Stomach (tissue), 8 donors: ENCODE measurements at regions not wholly inside any gene's neighbourhood (a gene's known extent, or its start where the extent isn't known, plus 50 kb on each side); places are given as distances from the start of the nearest gene placed in this dataset.

Experiments
- DNase-seq, 2 donors: peaks; one replicate each; pipeline versions ENCODE4 v3.0.0 to v3.0.0-alpha.2; 2013 to 2019
- H3K27ac ChIP-seq, 5 donors: fragments of 200-600 bp in 4 of 5; sonication (generic) in 4 of 5; one replicate each; pipeline ENCODE4 v1.5.1; 2013 to 2019; ENCODE audit warnings: mild to moderate bottlenecking in 1 of 5, moderate library complexity in 1 of 5
- H3K27me3 ChIP-seq, 3 donors: fragments of 200-600 bp; sonication (generic); one replicate each; pipeline ENCODE4 v1.5.1; 2017 to 2019; ENCODE audit warnings: mixed run types in 1 of 3
- H3K36me3 ChIP-seq, 4 donors: fragments of 200-600 bp; sonication (generic); 1 replicate in 3 of 4; 2 replicates in 1 of 4; pipeline ENCODE4 v1.5.1; 2016 to 2019
- H3K4me1 ChIP-seq, 4 donors: fragments of 200-600 bp; sonication (generic); one replicate each; pipeline ENCODE4 v1.5.1; 2016 to 2019
- H3K4me3 ChIP-seq, 4 donors: fragments of 200-600 bp; sonication (generic) in 3 of 4; one replicate each; pipeline ENCODE4 v1.5.1; 2016 to 2019; ENCODE audit warnings: mild to moderate bottlenecking in 1 of 4
- H3K9me3 ChIP-seq, 4 donors: fragments of 200-600 bp; sonication (generic); one replicate each; pipeline ENCODE4 v1.5.1; 2016 to 2019
- EP300 ChIP-seq: sonication (generic); formaldehyde crosslinking; IDR thresholded peaks from one replicate; pipeline ENCODE4 v1.6.1; 2017; ENCODE audit warnings: antibody characterized with exemption
- POLR2A ChIP-seq, 4 donors: fragments of 450-650 bp; IDR thresholded peaks; one replicate each; pipeline ENCODE4 v1.6.1; 2016; ENCODE audit warnings: antibody characterized with exemption in 4 of 4, control low read depth in 2 of 4, mild to moderate bottlenecking in 1 of 4, moderate library complexity in 1 of 4
- POLR2AphosphoS5 ChIP-seq, 3 donors: sonication (generic); formaldehyde crosslinking; IDR thresholded peaks; one replicate each; pipeline ENCODE4 v1.6.1; 2016; ENCODE audit warnings: antibody characterized with exemption in 3 of 3
- WGBS, 5 donors: extraction: QIAGEN DNeasy Blood & Tissue Kit in 3 of 5; methylation state at CpG; one replicate each; pipeline versions ENCODE4 v1.1.5 to v1.1.7; 2013 to 2018; 5-methylcytosine and 5-hydroxymethylcytosine counted together
- intact Hi-C: fragments of 100-400 bp; cut with DNase I; formaldehyde crosslinking; loops from one replicate; pipeline ENCODE4 v1.15.1; 2023; ENCODE audit warnings: low total_unique reads
- TF ChIP-seq, protein P1 (sequence below), 7 experiments: fragments of 450-650 bp in 4 of 7; fragments of 200-600 bp in 3 of 7; sonication (generic) in 3 of 7; IDR thresholded peaks; one replicate each; pipeline ENCODE4 v1.5.1; 2016 to 2019; ENCODE audit warnings: antibody characterized with exemption in 7 of 7, control low read depth in 2 of 7, mild to moderate bottlenecking in 1 of 7
- donor health status: healthy with polysubstance abuse.
- donor health status: Bipolar disorder and iron deficiency.
- donor health status: healthy.

DNA sequence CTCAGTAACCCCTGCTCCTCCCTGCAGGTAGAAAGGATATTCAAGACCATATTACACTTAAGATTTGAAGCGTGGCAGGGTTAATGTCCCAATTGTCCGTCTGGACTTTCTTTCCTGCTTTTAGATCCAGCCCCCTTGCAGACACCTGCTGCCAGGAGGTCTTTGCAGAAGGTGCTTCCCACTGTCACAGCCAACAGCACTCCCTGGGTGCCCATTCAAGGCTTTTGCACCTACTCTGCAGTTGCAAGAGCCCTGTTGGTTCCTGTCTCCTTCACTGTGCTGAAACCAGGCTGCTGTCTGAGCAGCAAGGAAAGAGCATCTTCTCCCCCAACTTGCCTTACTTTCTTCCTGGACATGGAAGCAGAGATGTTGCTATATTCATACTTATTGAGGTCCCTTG, 1043.0 kb upstream of the POU3F3 start:
- WGBS, 5 donors = 33 to 60% (median 57%) methylated on average over 2 of the region's 2 CpGs

DNA sequence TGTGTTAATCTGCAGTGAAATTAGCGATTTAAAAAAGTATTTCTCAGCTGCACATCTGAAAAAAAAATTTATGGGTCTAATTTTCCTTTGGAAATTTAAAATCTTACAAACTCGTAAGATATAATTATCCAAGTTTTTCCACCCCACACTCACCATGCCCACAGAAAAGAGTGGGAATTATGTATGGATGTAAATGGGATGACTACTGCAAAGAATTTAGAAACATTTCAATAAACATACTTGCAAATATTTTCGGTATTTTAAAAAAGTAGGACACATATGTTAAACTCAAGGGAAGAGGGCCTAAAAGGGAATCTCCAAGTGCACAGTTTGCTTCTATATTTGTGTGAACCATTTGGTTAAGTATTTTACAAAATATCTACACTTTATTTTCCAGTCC, 1039.9 kb upstream of the POU3F3 start:
- H3K9me3 ChIP-seq = peaks cover 0 to 5% (median 0%) of the 10 kb centered on the region in 4 donors
- no peaks in the 10 kb centered on the region for H3K36me3 ChIP-seq
- no peak for DNase-seq
- WGBS, 5 donors = 66 to 83% (median 81%) methylated on average over 3 of the region's 3 CpGs
- TF ChIP-seq, protein P1, sequence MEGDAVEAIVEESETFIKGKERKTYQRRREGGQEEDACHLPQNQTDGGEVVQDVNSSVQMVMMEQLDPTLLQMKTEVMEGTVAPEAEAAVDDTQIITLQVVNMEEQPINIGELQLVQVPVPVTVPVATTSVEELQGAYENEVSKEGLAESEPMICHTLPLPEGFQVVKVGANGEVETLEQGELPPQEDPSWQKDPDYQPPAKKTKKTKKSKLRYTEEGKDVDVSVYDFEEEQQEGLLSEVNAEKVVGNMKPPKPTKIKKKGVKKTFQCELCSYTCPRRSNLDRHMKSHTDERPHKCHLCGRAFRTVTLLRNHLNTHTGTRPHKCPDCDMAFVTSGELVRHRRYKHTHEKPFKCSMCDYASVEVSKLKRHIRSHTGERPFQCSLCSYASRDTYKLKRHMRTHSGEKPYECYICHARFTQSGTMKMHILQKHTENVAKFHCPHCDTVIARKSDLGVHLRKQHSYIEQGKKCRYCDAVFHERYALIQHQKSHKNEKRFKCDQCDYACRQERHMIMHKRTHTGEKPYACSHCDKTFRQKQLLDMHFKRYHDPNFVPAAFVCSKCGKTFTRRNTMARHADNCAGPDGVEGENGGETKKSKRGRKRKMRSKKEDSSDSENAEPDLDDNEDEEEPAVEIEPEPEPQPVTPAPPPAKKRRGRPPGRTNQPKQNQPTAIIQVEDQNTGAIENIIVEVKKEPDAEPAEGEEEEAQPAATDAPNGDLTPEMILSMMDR (IDR thresholded peaks at IDR 0.05) = no peak
- no peak for TF ChIP-seq POLR2A (IDR thresholded peaks at IDR 0.05)
- TF ChIP-seq EP300 = no peak
- TF ChIP-seq POLR2AphosphoS5 (IDR thresholded peaks at IDR 0.05) = no peak
- no peaks in the 10 kb centered on the region for H3K27me3 ChIP-seq
- no peak overlapping the region for H3K4me3 ChIP-seq
- no peak overlapping the region for H3K27ac ChIP-seq
- intact Hi-C loops = no loop called here
- no peaks in the 10 kb centered on the region for H3K4me1 ChIP-seq

More for the DNA sequence above, 1043.0 kb upstream of the POU3F3 start:
- Histone ChIP-seq H3K4me3 (no peak overlapping the region), H3K9me3 (peaks cover 0 to under 1% (median 0%) of the 10 kb centered on the region in 4 donors), H3K36me3 (no peaks in the 10 kb centered on the region), H3K4me1 (no peaks in the 10 kb centered on the region), H3K27me3 (no peaks in the 10 kb centered on the region), H3K27ac (no peak overlapping the region)
- TF ChIP-seq POLR2AphosphoS5 (IDR thresholded peaks at IDR 0.05) (no peak), EP300 (no peak), POLR2A (IDR thresholded peaks at IDR 0.05) (no peak)
- TF ChIP-seq, protein P1 (IDR thresholded peaks at IDR 0.05) = no peak
- intact Hi-C loops = no loop called here
- no peak for DNase-seq

DNA sequence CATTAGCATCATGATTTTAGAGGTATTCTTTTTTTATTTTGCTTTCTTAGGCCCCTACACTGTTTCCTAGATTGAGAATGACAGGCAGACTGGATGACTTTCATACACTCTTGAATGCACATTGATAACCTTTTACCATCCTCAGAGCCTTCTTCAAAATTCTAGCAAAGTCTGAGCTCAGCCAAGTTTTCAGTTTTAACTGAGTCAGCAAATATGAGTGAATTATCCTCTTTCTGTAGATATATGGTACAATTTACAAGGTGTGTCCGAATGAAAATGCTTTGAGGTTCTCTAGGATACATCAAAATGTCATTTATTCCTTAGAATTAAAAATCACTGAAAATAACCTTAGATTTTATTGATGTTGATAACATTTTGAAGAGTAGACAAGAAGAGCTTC, 1038.2 kb upstream of the POU3F3 start:
- peaks cover 0 to 5% (median 0%) of the 10 kb centered on the region in 4 donors for H3K9me3 ChIP-seq
- H3K36me3 ChIP-seq = no peaks in the 10 kb centered on the region
- H3K4me3 ChIP-seq = no peak overlapping the region
- intact Hi-C loops = no loop called here
- 66 to 79% (median 71%) methylated on average over 1 of the region's 1 CpG for WGBS, 5 donors
- no peak for DNase-seq
- no peaks in the 10 kb centered on the region for H3K4me1 ChIP-seq
- no peak overlapping the region for H3K27ac ChIP-seq
- no peak for TF ChIP-seq POLR2A (IDR thresholded peaks at IDR 0.05)
- TF ChIP-seq POLR2AphosphoS5 (IDR thresholded peaks at IDR 0.05) = no peak
- TF ChIP-seq, protein P1 (IDR thresholded peaks at IDR 0.05) = no peak
- TF ChIP-seq EP300 = no peak
- H3K27me3 ChIP-seq = no peaks in the 10 kb centered on the region

DNA sequence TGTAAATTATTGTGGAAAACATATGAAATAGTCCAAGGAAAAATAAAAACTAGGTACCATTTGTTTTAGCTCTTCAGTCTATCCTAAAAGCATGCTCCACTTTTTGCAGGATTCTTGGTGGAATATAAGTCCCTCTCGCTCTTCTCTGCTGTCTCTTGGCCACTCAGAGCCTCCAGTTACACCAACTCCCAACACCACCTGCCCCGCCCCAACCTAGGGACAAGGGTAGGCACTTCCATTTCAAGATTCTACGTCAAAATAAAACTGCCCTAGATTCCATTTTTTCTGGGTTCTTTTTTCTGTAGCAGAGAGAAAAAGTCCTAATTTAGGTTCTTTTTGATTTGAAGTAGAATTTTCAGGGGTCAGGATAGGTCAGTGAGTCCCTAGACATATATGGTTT, 1036.2 kb upstream of the POU3F3 start:
- TF ChIP-seq POLR2A (IDR thresholded peaks at IDR 0.05) = no peak
- TF ChIP-seq, protein P1 (IDR thresholded peaks at IDR 0.05) = no peak
- no peak for TF ChIP-seq EP300
- no peak for TF ChIP-seq POLR2AphosphoS5 (IDR thresholded peaks at IDR 0.05)
- Histone ChIP-seq H3K4me1 (no peaks in the 10 kb centered on the region), H3K9me3 (peaks cover 0 to 5% (median 0%) of the 10 kb centered on the region in 4 donors), H3K36me3 (no peaks in the 10 kb centered on the region), H3K27me3 (no peaks in the 10 kb centered on the region), H3K4me3 (no peak overlapping the region), H3K27ac (no peak overlapping the region)
- intact Hi-C loops = no loop called here
- WGBS, 5 donors = 78 to 86% (median 79%) methylated on average over 3 of the region's 3 CpGs
- no peak for DNase-seq
